HG03469 (cell line): ENCODE measurements at regions not wholly inside any gene's neighbourhood (a gene's known extent, or its start where the extent isn't known, plus 50 kb on each side); places are given as distances from the start of the nearest gene placed in this dataset.
"Not testable (repeated sequence)": the region's sequence is repeated elsewhere in the genome, so short reads cannot be mapped to it uniquely, and the experiment has no call there.

ENCODE experiments used
- ATAC-seq: cut with Tn5 transposase; IDR thresholded peaks from one replicate; pipeline ENCODE4 v1.9.1; 2021; ENCODE audit warnings: mild to moderate bottlenecking, moderate library complexity, moderate number of reproducible peaks; ENCODE audit not compliant: unreplicated experiment

DNA sequence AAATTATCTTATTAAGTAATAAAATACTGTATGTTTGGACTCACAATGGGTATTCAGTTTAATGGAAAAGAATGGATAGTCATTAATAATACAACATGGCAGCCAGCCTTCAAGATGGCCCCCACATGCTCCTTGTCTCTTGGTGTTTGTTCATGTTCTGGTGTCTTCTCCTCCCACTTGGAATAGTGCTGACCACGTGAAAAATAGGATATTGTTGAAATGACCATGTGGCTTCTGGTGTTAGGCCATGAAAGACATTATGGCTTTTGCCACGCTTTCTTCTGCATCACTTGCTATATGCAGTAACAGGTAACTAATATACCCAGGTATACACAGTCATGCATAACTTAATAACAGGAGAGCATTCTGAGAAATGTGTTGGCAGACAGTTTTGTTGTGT lies 341.0 kb downstream of the KCNJ2 start:
- ATAC-seq, result no peak

DNA sequence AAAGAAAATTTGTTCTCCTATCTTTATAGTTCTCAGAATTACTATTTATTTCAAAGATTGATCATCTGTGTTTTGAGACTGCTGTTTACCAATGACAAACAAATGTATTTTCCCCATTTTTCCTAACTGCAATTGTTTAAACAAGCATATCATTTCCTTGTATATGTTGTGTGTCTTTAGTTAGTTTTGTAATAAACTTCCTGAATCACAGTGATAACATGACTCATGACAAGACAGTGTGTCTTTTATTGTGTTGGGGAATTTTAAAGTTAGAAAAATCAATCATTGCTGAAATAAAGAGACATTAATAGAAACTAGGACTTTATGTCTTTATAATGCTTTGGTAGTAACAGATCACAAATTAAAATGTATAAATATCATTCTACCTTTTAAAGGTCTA lies 348.5 kb downstream of the KCNJ2 start:
- no peak for ATAC-seq

DNA sequence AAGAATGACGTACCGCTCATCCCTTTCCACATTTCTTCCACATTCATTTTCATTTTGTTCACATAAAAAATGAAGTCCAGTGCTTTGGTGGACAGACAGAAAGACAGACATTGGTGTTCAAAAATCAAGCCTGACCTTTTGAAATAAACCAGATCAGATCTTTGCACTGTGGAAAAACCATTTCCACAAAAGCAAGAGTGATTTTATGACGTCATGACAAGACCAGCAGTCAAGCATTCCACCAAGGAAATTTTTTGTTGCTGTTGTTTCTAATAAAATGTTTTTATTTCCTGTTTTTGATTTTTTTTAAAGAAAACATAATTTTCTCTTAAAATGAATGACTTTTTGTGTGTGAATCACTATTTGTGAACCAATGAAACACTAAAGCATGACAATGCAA lies 350.0 kb downstream of the KCNJ2 start:
- ATAC-seq, result no peak

DNA sequence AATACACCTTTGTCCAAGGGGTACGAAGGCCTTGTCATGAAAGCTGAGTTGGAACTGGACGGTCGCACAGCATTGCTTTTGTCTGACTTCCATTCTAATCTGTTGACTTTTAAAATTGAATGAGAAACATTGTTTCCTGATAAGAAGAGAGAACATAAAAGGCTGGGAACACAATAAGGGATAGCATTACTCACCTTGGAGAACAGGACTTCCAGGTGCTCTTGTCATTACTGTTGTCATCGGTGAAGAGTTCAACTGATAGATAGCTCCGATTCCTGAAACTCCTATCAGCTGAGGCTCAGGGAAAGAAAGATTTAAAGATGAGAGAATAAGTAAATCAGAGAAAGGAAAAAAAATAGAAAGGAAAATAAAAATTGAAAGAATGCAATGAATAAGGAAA lies 351.1 kb downstream of the KCNJ2 start:
- no peak for ATAC-seq

DNA sequence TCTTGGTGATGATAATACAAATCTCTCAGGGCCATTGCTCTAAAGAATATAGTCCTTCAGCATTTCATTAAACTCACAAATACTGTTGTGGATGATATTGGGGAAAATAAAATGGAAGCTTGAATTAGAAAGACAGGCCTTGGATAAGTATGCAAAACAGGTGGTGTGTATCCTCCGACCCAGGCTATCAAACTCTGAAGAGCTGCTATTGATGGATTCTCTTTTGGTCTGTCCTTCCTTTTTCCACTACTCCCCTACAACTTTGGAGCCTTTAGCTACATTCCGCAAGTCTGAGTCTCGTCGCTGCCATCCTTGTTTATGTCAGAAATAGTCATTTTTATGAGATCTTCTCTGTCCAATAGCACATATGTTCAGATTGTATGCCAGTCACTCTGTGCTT lies 351.6 kb downstream of the KCNJ2 start:
- ATAC-seq, result no peak

DNA sequence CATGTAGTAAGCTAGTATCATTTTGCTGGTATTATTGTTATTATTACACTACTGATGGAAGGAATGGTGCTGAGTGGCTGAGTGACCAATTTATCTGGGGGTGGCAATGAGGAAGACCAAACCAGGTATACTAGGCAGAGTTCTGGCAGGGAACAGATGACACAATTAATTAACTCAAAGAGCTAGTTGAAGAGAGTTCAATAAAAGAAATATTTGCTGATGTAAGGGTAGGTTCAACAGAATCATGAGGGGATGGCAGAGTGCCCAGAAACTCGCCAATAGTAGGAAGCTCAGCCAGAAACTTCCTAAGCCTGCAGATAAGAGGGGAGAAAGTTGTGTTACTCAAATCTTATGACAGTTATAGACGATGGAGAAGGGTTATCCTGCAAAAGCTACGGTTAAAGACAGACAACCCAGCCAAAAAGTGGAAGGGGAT lies 352.5 kb downstream of the KCNJ2 start:
- no peak for ATAC-seq

DNA sequence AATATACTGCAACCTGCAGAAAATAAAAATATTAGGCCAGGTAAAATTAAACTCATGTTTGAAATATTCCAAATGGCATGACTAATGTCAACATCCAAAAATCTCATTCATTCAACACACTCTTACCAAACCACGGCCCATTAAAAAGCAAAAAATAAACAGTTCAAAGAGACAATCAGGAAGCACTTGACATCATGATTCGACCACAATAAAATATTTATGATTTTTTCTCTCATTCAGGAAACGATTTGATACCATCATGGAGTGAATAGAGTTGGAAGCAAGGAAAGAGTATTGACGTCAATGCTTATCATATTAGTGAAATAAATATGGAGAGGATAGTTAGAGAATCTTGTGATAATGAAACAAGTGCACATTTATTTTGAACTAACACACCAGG lies 354.1 kb downstream of the KCNJ2 start:
- no peak for ATAC-seq

DNA sequence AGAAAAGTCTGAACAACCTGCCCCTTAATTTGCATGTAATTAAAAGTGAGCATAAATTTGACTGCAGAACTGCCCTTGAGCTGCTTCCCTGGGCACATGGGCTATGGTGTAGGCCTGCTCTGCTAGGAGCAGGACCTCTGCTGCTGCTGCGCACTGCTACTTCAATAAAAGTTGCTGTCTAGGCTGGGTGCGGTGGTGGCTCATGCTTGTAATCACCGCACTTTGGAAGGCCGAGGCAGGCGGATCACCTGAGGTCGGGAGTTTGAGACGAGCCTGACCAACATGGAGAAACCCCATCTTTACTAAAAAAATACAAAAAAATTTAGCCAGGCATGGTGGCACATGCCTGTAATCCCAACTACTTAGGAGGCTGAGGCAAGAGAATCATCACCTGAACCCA lies 355.7 kb downstream of the KCNJ2 start:
- not testable (repeated sequence) for ATAC-seq

DNA sequence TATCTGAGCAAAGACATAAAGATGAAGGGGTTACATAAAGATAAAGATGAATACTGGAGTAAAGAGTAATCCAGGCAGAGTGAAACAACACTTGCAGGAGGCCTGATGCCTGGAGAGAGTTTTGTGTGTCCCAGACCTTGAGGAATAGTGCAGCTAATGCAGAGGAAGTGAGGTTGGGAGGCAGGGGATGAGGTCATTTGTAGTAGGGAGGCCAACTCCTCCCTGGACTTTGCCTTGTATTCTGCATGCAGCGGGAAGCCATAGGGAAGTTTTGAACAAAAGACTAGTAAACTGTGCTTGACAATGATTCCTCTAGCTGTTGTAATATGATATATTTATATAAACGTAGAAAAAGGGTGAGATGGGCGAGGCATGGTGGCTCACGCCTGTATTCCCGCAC lies 356.6 kb downstream of the KCNJ2 start:
- no peak for ATAC-seq

DNA sequence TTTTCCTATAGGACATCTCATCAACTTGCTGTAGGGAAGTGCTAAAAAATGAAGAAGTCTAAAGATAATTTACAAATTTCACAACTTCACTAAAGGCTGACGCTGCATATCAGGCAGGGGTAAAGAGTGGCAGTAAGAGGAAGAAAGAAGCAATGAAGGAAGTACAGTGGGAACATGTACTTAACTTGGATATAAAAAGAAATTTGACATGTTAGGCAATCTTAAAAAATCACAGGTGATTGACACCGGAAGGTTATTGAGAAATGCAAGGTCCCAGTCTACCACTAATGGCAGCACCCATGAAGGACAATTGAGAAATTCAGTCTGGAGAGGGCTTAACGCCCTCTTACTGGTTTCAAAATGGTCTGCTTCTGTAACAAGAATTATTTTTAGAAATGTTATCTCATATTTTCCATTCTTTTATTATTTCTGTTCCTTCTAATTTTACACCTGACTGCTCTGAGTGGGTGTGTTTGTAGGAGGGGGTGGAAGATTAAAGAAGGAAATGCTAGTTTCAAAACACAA lies 358.1 kb downstream of the KCNJ2 start:
- ATAC-seq, result no peak

DNA sequence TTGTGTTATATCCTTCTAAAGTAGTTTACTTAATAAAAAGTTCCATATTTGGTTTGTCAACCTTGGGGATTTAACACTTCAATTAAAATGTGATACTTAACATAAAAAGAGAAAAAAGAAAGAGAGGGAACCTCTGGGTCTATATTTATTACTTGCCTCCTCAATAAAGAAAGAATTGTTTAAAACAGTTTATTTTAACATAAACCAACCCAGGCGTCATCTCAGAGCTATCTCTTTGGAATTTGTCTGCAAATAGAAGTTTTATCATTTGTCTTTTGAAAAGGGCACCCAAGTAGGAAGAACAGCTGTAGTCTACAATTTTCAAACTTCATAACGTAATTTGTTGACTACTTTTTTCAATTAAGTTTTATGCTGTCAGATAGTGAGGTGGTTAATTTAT lies 364.1 kb downstream of the KCNJ2 start:
- ATAC-seq, result no peak

DNA sequence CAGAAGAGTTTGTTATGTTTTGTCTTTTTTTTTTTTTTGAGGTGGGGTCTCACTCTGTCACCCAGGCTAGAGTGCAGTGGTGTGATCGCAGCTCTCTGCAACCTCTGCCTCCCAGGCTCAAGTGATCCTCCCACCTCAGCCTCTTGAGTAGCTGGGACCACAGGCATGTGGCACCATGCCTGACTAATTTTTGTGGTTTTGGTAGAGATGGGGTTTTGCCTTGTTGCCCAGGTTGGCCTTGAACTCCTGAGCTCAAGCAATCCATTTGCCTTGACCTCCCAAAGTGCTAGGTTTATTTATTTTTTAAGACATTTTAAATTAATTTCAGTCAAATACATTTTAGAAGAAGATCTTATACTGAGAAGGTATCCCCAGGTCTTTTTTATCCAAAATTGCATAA lies 366.7 kb downstream of the KCNJ2 start:
- no peak for ATAC-seq

DNA sequence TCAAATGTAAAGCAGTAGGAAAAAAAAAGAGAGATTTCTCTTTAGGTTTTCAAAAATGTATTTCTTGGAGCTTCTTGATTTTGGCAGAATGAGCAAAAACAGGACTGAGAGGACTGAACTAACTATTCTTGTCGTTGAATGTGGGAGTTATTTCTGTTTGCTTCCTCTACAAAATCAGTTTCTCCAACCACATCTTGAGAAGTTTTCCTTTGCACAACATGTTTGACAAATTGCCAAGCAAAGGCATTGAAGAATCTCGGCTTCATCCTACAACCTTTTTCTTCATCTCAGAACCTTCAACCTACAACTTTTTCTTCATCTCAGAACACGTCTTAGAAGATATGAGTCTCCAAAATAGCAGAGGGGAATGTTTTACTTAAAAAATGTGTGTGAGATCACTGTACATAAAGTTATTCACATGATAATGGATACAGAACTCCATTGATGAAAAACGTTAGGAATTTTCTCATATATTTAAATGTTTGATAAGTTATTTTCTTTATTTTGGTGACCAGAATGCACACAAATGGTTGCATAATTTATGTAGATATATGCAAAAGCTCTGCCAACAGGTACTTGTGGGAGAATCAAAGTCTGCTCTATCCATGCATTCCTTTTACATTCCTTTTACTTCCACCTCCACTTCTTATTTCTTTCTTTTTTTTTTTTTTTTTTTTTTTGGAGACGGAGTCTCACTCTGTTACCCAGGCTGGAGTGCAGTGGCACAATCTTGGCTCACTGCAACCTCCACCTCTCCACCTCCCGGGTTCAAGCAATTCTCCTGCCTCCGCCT lies 370.0 kb downstream of the KCNJ2 start:
- no peak for ATAC-seq

DNA sequence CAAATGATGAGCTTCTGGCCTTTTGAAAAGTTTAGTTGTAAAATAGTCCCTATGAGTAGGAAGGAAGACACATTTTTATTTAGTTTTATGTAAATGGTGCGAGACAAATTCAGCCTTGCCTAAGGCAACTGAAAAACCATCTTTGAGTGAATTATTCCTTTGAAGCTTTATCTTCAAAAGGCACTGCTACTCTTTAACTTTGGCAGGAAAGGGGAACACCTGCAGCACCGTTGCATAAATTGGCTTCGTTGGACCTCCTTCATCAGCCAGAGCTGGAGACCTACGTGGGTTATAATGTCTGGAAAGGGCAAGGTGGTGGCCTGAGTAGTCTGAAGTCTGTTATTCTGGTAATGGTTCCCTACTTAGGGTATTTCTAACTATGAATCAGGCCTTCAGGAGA lies 373.5 kb downstream of the KCNJ2 start:
- no peak for ATAC-seq

DNA sequence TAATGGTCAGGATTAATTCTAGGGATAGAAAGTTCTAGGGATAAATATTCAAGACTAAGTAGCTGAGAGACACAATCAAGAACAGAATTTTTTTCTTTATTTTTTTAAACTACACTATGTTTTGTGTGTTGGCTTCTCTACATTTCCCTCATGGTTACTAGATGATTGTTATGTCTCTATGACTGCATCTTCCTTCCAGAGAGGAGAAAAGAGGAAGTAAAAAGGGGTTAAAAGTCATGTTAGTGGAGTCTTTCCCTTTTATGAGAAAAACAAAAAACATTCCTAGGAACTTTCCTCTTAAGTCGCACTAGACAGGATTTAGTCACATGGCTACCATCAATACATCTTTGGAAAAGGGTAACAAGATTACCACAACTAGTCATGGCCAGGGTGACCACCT lies 375.0 kb downstream of the KCNJ2 start:
- ATAC-seq, result no peak

DNA sequence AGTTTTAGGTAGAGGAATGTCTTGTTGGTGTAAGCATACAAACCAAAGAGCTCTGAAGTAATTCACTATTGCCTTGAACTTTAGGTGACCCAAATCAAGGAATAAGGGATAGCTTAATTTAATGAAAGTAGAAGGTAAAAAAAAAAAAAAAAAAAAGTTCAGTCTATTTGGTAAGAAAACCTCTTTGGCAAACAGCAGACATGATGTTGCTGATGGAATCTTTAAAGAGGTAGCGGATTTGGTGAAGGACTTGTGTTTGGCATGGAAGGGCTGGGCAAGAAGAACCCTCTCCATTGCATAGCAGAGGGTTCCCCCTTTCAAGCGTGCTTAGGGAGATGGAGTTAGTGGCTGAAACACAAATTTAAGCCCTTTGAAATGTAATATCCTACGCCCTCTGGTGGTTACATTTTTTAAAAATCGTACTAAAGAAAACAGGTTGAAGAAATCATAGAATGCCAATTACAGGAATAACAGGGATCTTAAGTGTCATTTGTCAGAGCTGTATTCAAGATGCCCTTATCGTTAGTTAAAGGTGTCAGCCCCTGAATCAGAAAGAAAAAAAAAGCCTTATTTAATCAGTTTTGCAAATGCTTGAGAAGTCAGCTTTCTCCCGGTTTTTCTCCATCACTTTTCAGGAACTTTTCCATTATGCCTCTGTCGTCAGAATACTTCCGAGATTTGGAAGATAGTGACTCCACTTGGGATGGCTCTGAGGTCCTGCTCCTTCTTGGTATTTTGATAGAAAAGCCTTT lies 383.1 kb downstream of the KCNJ2 start:
- no peak for ATAC-seq

DNA sequence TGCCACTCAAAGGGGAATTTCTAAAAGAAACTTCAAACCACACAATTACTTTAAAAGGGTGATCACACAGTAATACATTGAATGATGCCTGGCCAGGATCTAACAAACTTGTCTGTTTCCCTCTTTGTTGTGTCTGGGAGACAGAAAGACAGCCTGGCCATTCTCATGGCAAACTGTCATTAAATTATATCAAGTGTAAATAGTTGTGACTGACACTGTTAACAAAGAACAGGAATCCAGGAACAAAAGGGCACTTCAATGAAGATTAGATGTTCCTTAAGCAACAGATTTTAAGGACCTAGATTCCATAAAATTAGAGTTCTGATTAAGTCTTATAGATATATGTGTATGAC lies 383.6 kb downstream of the KCNJ2 start:
- no peak for ATAC-seq

DNA sequence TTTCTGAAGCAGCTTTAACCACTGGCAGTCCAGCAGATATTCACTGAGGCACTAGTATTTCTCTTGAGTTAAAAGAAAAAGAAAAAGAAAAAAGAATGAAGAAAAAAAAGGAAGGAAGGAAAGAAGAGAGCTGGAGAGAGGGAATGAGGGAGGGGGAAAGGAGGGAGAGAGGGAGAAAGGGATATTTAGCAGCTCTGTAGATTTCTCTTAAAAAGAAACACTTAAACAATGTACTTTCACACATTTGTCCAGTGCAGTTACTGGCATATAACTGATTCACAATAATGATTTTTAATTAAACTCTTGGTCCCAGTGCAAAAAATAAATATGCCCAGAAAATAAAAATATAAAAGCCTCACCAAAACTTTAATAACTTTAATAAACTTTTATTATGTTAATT lies 386.4 kb downstream of the KCNJ2 start:
- no peak for ATAC-seq

DNA sequence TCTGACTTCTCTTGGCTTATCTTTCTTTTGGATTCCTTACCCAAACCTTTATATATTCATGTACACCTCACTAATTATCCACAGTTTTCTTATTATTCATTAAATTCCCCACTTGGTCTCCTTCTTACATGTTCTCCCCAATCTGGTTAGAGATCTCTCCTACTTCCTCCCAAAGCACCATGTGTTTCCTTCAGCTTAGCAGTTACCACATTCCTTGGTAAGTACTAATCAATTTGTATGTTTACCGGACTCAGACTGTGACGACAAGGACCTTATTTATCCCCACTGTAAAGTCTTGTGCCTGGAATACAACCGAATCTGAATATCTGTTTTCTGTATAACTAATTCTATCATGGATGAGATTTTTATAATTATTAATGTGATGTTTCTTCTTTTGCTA lies 389.5 kb downstream of the KCNJ2 start:
- no peak for ATAC-seq

DNA sequence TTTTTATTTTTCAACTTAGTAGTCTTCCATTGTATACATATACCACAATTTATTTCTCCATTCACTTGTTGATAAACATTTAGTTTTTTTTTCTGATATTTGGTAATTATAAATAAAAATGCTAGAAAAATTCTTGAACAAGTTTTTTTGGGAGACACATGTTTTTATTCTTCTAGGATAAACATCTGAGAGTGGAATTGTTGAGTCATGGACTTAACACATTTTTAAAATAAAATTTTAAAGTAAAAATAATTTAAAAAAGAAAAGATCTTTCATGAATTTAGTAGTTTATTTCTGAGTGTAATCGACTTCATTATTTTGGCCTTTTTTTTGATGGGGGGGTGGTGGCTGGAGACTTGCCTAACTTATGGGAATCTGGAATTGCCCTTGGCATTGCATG lies 391.1 kb downstream of the KCNJ2 start:
- no peak for ATAC-seq

DNA sequence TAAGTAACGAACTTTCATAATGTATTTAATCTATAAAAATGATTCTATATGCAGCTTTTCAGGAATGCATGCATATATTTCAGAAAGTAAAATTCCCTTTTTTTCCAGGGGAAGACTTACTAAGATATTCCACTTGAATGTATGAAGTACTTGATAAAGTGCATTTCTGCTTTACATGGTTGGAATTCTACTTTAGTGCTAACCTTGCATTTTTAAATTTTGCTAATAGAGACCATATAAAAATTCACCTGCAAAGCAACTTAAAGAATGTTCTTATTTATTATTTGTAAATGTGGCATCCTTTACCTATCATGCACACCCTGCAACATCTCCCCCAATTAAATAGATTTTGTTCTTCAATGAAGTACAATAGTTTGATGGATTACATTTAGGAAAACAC lies 392.8 kb downstream of the KCNJ2 start:
- no peak for ATAC-seq

DNA sequence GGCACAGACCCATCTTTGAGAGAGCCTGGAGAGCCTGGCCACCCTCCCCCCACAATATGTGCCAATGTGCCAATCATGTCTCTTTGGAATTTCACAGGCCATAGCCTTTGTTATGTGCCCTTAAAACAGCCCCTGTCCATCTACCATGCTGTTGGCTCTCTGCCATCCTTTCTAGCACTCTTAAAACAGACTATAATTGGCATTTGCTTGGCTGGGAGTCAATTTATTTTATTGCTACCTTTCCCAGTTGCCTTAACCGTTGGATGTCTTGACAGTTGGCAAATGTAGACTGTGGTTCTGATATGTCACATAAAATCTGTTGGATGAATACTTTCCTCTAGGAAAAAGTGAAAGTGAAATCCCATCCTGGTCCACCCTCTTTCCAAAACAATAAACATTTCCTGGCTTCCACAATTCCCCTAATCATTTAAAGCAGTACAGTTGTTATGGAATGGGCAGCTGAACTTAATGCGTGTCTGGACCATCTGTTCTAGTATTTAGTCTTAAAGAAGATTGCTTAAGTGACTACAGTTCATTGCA lies 394.0 kb downstream of the KCNJ2 start:
- ATAC-seq, result no peak
